HL-60 (cell line): ENCODE measurements at regions not wholly inside any gene's neighbourhood (a gene's known extent, or its start where the extent isn't known, plus 50 kb on each side); places are given as distances from the start of the nearest gene placed in this dataset.

Experiments used
- POLR2AphosphoS5 ChIP-seq: IDR thresholded peaks from 2 replicates; pipeline ENCODE4 v1.6.1; 2012; ENCODE audit warnings: low read depth
- TF ChIP-seq, protein P1 (sequence below): IDR thresholded peaks from one replicate; pipeline ENCODE4 v1.5.1; 2011; ENCODE audit warnings: low read length, control low read depth, inconsistent platforms; ENCODE audit not compliant: insufficient read depth

GRCh38 chr1:102655034-102655433, 453.3 kb downstream of the COL11A1 start:
- TF ChIP-seq POLR2AphosphoS5, result no peak
- TF ChIP-seq, protein P1, sequence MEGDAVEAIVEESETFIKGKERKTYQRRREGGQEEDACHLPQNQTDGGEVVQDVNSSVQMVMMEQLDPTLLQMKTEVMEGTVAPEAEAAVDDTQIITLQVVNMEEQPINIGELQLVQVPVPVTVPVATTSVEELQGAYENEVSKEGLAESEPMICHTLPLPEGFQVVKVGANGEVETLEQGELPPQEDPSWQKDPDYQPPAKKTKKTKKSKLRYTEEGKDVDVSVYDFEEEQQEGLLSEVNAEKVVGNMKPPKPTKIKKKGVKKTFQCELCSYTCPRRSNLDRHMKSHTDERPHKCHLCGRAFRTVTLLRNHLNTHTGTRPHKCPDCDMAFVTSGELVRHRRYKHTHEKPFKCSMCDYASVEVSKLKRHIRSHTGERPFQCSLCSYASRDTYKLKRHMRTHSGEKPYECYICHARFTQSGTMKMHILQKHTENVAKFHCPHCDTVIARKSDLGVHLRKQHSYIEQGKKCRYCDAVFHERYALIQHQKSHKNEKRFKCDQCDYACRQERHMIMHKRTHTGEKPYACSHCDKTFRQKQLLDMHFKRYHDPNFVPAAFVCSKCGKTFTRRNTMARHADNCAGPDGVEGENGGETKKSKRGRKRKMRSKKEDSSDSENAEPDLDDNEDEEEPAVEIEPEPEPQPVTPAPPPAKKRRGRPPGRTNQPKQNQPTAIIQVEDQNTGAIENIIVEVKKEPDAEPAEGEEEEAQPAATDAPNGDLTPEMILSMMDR, result no peak
